Peyer's patch (tissue), 4 donors: ENCODE measurements at regions not wholly inside any gene's neighbourhood (a gene's known extent, or its start where the extent isn't known, plus 50 kb on each side); places are given as distances from the start of the nearest gene placed in this dataset.

Experiments
- POLR2A ChIP-seq, 2 donors: fragments of 450-650 bp; IDR thresholded peaks; one replicate each; pipeline ENCODE4 v1.5.1; 2017; ENCODE audit warnings: antibody characterized with exemption in 2 of 2, mild to moderate bottlenecking in 2 of 2, moderate library complexity in 2 of 2
- TF ChIP-seq, protein P1 (sequence below), 6 experiments: fragments of 450-650 bp in 4 of 6; fragments of 200-600 bp in 2 of 6; sonication (generic) in 1 of 6; IDR thresholded peaks; one replicate each; pipeline ENCODE4 v1.5.1; 2017 to 2019; ENCODE audit warnings: antibody characterized with exemption in 6 of 6, mild to moderate bottlenecking in 3 of 6, moderate library complexity in 1 of 6

DNA sequence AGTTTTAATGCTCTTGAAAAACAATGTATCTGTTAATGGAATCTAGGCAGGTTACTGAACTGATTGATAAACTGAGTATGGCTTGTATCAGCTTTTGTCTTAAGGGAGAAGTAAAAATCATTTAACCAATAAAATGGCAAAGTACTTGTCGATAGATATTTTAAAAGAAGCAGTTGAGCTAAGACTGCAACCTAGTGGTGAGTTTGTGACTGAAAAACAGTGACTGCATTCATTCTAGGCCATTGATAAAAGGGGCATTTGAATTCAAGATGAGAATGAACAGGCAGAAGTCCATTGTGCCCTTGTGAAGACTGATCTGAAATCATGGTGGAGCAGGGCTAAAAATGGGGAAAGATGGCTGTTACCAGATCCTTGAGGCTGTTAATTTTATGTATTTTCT, 59.4 kb upstream of the MSTN start:
- TF ChIP-seq, protein P1, sequence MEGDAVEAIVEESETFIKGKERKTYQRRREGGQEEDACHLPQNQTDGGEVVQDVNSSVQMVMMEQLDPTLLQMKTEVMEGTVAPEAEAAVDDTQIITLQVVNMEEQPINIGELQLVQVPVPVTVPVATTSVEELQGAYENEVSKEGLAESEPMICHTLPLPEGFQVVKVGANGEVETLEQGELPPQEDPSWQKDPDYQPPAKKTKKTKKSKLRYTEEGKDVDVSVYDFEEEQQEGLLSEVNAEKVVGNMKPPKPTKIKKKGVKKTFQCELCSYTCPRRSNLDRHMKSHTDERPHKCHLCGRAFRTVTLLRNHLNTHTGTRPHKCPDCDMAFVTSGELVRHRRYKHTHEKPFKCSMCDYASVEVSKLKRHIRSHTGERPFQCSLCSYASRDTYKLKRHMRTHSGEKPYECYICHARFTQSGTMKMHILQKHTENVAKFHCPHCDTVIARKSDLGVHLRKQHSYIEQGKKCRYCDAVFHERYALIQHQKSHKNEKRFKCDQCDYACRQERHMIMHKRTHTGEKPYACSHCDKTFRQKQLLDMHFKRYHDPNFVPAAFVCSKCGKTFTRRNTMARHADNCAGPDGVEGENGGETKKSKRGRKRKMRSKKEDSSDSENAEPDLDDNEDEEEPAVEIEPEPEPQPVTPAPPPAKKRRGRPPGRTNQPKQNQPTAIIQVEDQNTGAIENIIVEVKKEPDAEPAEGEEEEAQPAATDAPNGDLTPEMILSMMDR (IDR thresholded peaks at IDR 0.05), result peak in 4 of 6 experiments; percentile 25 to 60 (median 48)
- no peak for TF ChIP-seq POLR2A (IDR thresholded peaks at IDR 0.05)
